ENCODE measurements at regions not wholly inside any gene's neighbourhood (a gene's known extent, or its start where the extent isn't known, plus 50 kb on each side); places are given as distances from the start of the nearest gene placed in this dataset.
A peak's percentile ranks its signal among the peaks of the same experiment; 100 is the strongest.

GRCh38 chr17:72591289-72592241, 470.7 kb downstream of the SOX9 start:
- DNase-seq = no peak

DNA sequence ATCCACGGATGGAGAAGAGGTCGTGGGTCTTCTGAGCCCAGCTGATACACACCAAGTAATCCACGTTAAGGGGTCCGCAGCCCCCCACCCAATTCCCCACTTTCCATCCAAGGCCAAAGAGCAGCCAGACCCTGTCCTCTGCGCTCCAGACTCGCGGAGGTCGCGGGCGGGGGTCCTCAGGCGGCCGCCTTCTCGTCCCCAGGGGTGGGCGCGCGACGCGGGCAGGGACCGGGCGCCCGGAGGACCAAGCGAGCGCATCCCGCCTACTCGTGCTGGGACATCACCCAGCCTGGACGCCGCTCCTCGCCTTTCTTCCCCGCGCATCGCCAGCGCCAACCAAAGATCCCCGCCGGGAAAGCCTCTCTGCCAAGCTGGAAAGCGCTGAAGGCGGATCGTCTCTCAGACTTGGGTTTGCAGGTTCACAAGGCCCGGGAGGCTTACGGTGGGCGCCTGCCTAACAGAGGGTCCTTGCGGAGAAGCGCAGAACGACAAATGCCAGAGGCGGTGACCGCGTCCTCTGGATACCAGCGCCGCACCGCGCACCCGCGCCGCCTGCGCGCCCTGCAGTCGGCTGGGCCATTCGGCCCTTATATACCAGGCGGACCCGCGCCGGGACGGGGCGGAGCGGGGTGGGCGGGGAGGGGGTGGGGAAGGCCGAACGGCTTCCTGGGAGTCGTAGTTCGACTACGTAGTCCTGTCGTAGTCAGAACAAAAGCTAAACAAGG, 471.6 kb downstream of the SOX9 start:
- DNase-seq = peak; percentile 85

GRCh38 chr17:72592967-72593325, 472.1 kb downstream of the SOX9 start:
- no peak for DNase-seq

GRCh38 chr17:72594248-72594647, 473.4 kb downstream of the SOX9 start:
- DNase-seq = no peak
